Lower leg skin (tissue), 3 donors: ENCODE measurements at regions not wholly inside any gene's neighbourhood (a gene's known extent, or its start where the extent isn't known, plus 50 kb on each side); places are given as distances from the start of the nearest gene placed in this dataset.
"Not testable (repeated sequence)": the region's sequence is repeated elsewhere in the genome, so short reads cannot be mapped to it uniquely, and the experiment has no call there.

Experiments used
- POLR2A ChIP-seq, 2 donors: fragments of 450-650 bp; IDR thresholded peaks; one replicate each; pipeline ENCODE4 v1.6.1; 2016 to 2017; ENCODE audit warnings: antibody characterized with exemption in 2 of 2, mild to moderate bottlenecking in 1 of 2, moderate library complexity in 1 of 2
- TF ChIP-seq, protein P1 (sequence below), 3 donors: fragments of 450-650 bp; IDR thresholded peaks; one replicate each; pipeline ENCODE4 v1.5.1; 2016; ENCODE audit warnings: antibody characterized with exemption in 3 of 3, mild to moderate bottlenecking in 3 of 3, moderate library complexity in 2 of 3

DNA sequence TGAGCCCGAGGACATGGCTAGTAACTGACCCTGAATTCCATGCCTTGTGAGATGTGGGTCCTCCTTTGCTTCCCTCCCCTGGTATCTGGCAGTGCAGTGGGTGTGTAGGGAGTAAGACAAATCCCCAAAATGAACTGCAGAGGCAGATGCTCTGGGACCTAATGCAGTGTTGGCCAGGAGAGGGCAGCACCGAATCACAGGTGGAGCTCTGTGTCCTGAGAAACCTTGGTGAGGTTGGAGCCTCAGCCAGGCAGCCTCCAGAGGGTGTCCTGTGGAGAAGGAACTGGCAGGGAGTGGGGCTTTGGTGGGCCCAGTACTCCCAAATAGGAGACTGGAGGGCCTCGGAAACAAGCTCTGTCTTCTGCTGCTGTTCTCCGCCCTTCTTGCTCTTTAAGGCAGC is 209.9 kb downstream of the CCNG2 start:
- TF ChIP-seq POLR2A (IDR thresholded peaks at IDR 0.05): not testable (repeated sequence)
- TF ChIP-seq, protein P1, sequence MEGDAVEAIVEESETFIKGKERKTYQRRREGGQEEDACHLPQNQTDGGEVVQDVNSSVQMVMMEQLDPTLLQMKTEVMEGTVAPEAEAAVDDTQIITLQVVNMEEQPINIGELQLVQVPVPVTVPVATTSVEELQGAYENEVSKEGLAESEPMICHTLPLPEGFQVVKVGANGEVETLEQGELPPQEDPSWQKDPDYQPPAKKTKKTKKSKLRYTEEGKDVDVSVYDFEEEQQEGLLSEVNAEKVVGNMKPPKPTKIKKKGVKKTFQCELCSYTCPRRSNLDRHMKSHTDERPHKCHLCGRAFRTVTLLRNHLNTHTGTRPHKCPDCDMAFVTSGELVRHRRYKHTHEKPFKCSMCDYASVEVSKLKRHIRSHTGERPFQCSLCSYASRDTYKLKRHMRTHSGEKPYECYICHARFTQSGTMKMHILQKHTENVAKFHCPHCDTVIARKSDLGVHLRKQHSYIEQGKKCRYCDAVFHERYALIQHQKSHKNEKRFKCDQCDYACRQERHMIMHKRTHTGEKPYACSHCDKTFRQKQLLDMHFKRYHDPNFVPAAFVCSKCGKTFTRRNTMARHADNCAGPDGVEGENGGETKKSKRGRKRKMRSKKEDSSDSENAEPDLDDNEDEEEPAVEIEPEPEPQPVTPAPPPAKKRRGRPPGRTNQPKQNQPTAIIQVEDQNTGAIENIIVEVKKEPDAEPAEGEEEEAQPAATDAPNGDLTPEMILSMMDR (IDR thresholded peaks at IDR 0.05): not testable (repeated sequence)
